Astrocyte (in vitro differentiated cells and primary cell): ENCODE measurements at regions not wholly inside any gene's neighbourhood (a gene's known extent, or its start where the extent isn't known, plus 50 kb on each side); places are given as distances from the start of the nearest gene placed in this dataset.
A peak's percentile ranks its signal among the peaks of the same experiment; 100 is the strongest.

Experiments
- DNase-seq: peaks from one replicate; pipeline ENCODE4 v3.0.0-alpha.2; 2010; ENCODE audit warnings: low read depth
- FAIRE-seq: peaks from 2 replicates; lab custom pipeline; 2011; peaks lifted over from hg19 to GRCh38; lab: Jason Lieb, UNC
- H2AFZ ChIP-seq: 2 replicates; pipeline ENCODE4 v1.6.0; 2012; ENCODE audit warnings: low read depth, low read length, inconsistent platforms
- H3K27ac ChIP-seq: 2 replicates; pipeline ENCODE4 v1.5.1; 2011; ENCODE audit warnings: low read depth, low read length, inconsistent platforms
- H3K27me3 ChIP-seq: 2 replicates; pipeline ENCODE4 v1.6.0; 2011; ENCODE audit warnings: low read length, inconsistent platforms; ENCODE audit not compliant: insufficient read depth
- H3K36me3 ChIP-seq: 2 replicates; pipeline ENCODE4 v1.5.1; 2011; ENCODE audit warnings: low read length, inconsistent platforms; ENCODE audit not compliant: insufficient read depth
- H3K4me1 ChIP-seq: 2 replicates; pipeline ENCODE4 v1.5.1; 2011; ENCODE audit warnings: low read length, inconsistent platforms; ENCODE audit not compliant: insufficient read depth
- H3K4me2 ChIP-seq: 2 replicates; pipeline ENCODE4 v1.6.0; 2012; ENCODE audit warnings: low read length, inconsistent platforms
- H3K4me3 ChIP-seq: 2 replicates; pipeline ENCODE4 v1.5.1; 2011; ENCODE audit warnings: low read depth, mild to moderate bottlenecking, low read length, inconsistent platforms; ENCODE audit not compliant: insufficient read depth
- H3K79me2 ChIP-seq: 2 replicates; pipeline ENCODE4 v1.6.0; 2012; ENCODE audit warnings: mild to moderate bottlenecking, low read length, inconsistent platforms; ENCODE audit not compliant: insufficient read depth
- H3K9ac ChIP-seq: 2 replicates; pipeline ENCODE4 v1.6.0; 2012; ENCODE audit warnings: mild to moderate bottlenecking, low read length, inconsistent platforms
- H3K9me3 ChIP-seq: 2 replicates; pipeline ENCODE4 v1.5.1; 2012; ENCODE audit warnings: low read depth, mild to moderate bottlenecking, low read length, inconsistent platforms; ENCODE audit not compliant: insufficient read depth
- H4K20me1 ChIP-seq: 2 replicates; pipeline ENCODE4 v1.6.0; 2012; ENCODE audit warnings: low read length, inconsistent platforms; ENCODE audit not compliant: insufficient read depth
- H3K27ac Mint-ChIP-seq: one replicate; pipeline ENCODE4 v1.8.0; 2021; ENCODE audit warnings: mild to moderate bottlenecking, mixed read lengths; ENCODE audit not compliant: unreplicated experiment
- H3K27me3 Mint-ChIP-seq: one replicate; pipeline ENCODE4 v1.8.0; 2021; ENCODE audit warnings: low read depth, mixed read lengths; ENCODE audit not compliant: unreplicated experiment
- H3K36me3 Mint-ChIP-seq: one replicate; pipeline ENCODE4 v1.8.0; 2021; ENCODE audit warnings: low read depth, mixed read lengths; ENCODE audit not compliant: unreplicated experiment
- H3K4me1 Mint-ChIP-seq: one replicate; pipeline ENCODE4 v1.8.0; 2021; ENCODE audit warnings: low read depth, mixed read lengths; ENCODE audit not compliant: unreplicated experiment
- H3K4me3 Mint-ChIP-seq: one replicate; pipeline ENCODE4 v1.8.0; 2021; ENCODE audit warnings: mild to moderate bottlenecking, moderate library complexity, mixed read lengths; ENCODE audit not compliant: unreplicated experiment
- H3K9me3 Mint-ChIP-seq: one replicate; pipeline ENCODE4 v1.8.0; 2021; ENCODE audit warnings: mild to moderate bottlenecking, mixed read lengths; ENCODE audit not compliant: unreplicated experiment
- EZH2 ChIP-seq: IDR thresholded peaks from 2 replicates; pipeline ENCODE4 v1.6.1; 2012; ENCODE audit warnings: mild to moderate bottlenecking, low read length, inconsistent platforms; ENCODE audit not compliant: insufficient read depth
- TF ChIP-seq, protein P1 (sequence below): IDR thresholded peaks from 2 replicates; pipeline ENCODE4 v1.5.1; 2011; ENCODE audit warnings: low read depth, mild to moderate bottlenecking, inconsistent platforms, low read length, moderate library complexity; ENCODE audit not compliant: insufficient read depth

DNA sequence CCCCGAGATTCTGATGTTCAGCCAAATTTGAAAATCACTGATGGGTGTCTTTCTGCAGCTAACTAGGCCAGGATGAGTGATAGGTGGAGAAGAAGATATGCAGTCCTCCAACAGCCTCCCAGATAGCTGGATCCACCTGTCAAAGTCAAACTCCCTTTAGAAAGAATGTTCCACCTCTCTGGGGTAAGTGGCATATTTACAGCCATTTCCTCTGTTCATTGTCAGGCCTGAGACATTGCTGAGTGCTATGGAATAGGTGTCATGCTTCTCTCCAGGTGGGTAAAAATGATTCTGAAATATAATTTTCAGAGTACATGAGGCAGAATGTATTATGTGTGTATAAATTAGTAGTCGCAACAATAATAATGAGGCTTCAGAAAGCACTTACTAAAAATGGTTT is 316.8 kb downstream of the TTLL7 start:
- Histone ChIP-seq H2AFZ (no peak overlapping the region), H3K36me3 (no peaks in the 10 kb centered on the region), H3K79me2 (no peaks in the 10 kb centered on the region), H3K27ac (no peak overlapping the region), H3K9ac (no peak overlapping the region), H3K9me3 (no peaks in the 10 kb centered on the region), H3K4me2 (no peak overlapping the region), H3K4me3 (no peak overlapping the region), H3K27me3 (no peaks in the 10 kb centered on the region), H3K4me1 (no peaks in the 10 kb centered on the region), H4K20me1 (no peaks in the 10 kb centered on the region)
- Mint-ChIP-seq H3K4me1 (no peaks in the 10 kb centered on the region), H3K27me3 (peaks cover 2% of the 10 kb centered on the region), H3K27ac (no peak overlapping the region), H3K36me3 (no peaks in the 10 kb centered on the region), H3K4me3 (no peak overlapping the region), H3K9me3 (peaks cover 6% of the 10 kb centered on the region)
- TF ChIP-seq, protein P1, sequence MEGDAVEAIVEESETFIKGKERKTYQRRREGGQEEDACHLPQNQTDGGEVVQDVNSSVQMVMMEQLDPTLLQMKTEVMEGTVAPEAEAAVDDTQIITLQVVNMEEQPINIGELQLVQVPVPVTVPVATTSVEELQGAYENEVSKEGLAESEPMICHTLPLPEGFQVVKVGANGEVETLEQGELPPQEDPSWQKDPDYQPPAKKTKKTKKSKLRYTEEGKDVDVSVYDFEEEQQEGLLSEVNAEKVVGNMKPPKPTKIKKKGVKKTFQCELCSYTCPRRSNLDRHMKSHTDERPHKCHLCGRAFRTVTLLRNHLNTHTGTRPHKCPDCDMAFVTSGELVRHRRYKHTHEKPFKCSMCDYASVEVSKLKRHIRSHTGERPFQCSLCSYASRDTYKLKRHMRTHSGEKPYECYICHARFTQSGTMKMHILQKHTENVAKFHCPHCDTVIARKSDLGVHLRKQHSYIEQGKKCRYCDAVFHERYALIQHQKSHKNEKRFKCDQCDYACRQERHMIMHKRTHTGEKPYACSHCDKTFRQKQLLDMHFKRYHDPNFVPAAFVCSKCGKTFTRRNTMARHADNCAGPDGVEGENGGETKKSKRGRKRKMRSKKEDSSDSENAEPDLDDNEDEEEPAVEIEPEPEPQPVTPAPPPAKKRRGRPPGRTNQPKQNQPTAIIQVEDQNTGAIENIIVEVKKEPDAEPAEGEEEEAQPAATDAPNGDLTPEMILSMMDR: no peak
- TF ChIP-seq EZH2: no peak
- FAIRE-seq (no peak), DNase-seq (no peak)

DNA sequence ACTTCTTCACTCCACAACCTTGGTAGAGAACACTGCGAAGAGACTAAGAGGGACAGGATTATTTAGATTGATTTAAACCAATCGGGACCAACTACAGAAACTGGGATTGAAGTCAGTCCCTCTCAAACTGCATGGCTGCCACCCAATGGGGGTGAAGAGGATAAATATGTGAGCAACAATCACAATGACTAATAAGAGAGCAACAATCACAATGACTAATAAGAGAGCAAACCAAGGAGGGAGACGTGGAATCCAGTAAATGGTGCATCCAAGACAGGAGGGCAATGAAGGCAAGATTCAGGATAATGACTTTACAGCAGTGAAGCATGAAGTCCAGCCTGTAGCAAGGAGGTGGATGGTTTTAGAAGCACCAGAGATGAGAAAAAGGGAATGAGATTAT is 322.8 kb downstream of the TTLL7 start:
- H3K79me2 ChIP-seq: no peaks in the 10 kb centered on the region
- H3K9me3 ChIP-seq: no peaks in the 10 kb centered on the region
- no peaks in the 10 kb centered on the region for H3K27me3 Mint-ChIP-seq
- H3K4me1 ChIP-seq: no peaks in the 10 kb centered on the region
- no peak for FAIRE-seq
- H3K36me3 Mint-ChIP-seq: no peaks in the 10 kb centered on the region
- H3K4me1 Mint-ChIP-seq: peaks cover 6% of the 10 kb centered on the region
- H3K27ac ChIP-seq: no peak overlapping the region
- H3K9me3 Mint-ChIP-seq: no peaks in the 10 kb centered on the region
- H3K27ac Mint-ChIP-seq: no peak overlapping the region
- no peak overlapping the region for H3K4me2 ChIP-seq
- no peak overlapping the region for H3K4me3 ChIP-seq
- DNase-seq: no peak
- no peak overlapping the region for H2AFZ ChIP-seq
- no peaks in the 10 kb centered on the region for H4K20me1 ChIP-seq
- H3K9ac ChIP-seq: no peak overlapping the region
- no peaks in the 10 kb centered on the region for H3K36me3 ChIP-seq
- H3K27me3 ChIP-seq: no peaks in the 10 kb centered on the region
- TF ChIP-seq, protein P1: no peak
- no peak for TF ChIP-seq EZH2
- H3K4me3 Mint-ChIP-seq: no peak overlapping the region

DNA sequence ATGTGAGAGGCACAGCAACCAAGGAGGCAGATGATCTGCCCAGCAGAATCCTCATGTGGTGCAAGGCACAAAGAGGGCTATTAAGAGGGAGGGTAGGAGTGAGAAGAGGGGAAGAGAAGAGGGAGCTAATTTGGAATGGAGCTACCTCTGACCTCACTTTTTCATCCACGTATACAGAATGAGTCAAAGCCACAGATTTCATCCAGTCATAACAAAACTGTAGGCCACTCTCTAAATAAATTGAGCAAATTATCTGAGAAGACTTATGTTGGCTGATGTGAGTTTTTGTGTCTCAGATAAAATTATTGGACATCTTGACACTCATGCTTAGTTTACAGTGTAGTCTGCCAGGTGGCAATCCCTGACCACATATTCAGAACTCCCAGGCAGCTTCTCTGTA is 325.6 kb downstream of the TTLL7 start:
- H3K79me2 ChIP-seq: no peaks in the 10 kb centered on the region
- FAIRE-seq (no peak), DNase-seq (peak; percentile 9)
- no peaks in the 10 kb centered on the region for H3K27me3 ChIP-seq
- peak overlapping the region; percentile 55 for H3K27ac Mint-ChIP-seq
- H3K9ac ChIP-seq: no peak overlapping the region
- H3K4me1 ChIP-seq: no peaks in the 10 kb centered on the region
- no peak overlapping the region for H3K4me3 ChIP-seq
- no peak overlapping the region for H3K4me2 ChIP-seq
- no peaks in the 10 kb centered on the region for H4K20me1 ChIP-seq
- H3K36me3 ChIP-seq: no peaks in the 10 kb centered on the region
- H3K9me3 ChIP-seq: no peaks in the 10 kb centered on the region
- no peaks in the 10 kb centered on the region for H3K27me3 Mint-ChIP-seq
- TF ChIP-seq, protein P1: no peak
- TF ChIP-seq EZH2: no peak
- no peaks in the 10 kb centered on the region for H3K36me3 Mint-ChIP-seq
- H2AFZ ChIP-seq: no peak overlapping the region
- peaks cover 6% of the 10 kb centered on the region for H3K4me1 Mint-ChIP-seq
- H3K27ac ChIP-seq: no peak overlapping the region
- H3K4me3 Mint-ChIP-seq: no peak overlapping the region
- H3K9me3 Mint-ChIP-seq: peaks cover 5% of the 10 kb centered on the region
